Activated CD4-positive, alpha-beta T cell treated with anti-CD3 and anti-CD28 coated beads, Interleukin-2, Interleukin-4, amounts not matched to agents 100 ng/mL and 50 ng/mL, durations not matched to agents 16 hours and 8 hours (primary cell): ENCODE measurements at regions not wholly inside any gene's neighbourhood (a gene's known extent, or its start where the extent isn't known, plus 50 kb on each side); places are given as distances from the start of the nearest gene placed in this dataset.

Experiments used
- DNase-seq: peaks from one replicate; pipeline ENCODE4 v3.0.0-alpha.2; 2020; ENCODE audit warnings: low spot score

DNA sequence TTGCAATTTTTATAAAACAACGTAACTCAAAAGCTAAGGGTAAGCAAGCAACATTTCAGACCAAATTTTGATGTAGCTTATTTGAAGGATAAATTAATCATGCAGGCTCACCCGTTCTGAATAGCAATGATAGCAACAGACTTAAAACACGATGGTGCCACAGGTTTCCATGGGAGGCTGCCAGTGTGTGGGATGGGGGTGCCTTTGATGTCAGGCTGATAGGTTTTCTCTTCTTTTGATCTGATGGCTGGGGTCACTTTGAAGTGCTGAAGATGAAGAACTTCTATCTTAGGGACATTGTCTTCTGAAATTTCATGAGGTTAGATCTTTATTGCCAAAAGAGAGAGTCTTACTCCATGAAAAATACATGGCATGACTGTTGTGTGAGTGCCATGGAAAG, 206.8 kb downstream of the LPIN1 start:
- DNase-seq: no peak

DNA sequence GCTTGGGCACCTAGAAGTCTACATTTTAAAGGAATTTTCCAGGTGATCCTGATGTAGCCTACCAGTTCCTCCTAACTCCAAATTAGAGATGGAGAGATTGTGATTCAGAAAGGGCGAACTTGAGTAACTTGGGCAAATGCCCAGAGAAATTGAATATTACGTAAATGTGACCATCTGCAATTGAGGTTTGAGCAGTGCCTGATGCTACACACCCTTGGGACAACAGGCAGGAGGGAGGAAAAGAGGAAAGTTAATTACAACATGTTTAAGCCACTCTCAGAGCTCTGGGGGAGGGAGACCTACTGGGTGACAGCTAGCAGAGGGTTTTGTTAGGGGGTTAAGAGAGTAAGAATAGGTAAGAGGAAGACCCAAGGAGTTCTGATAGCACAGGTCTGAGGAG, 208.9 kb downstream of the LPIN1 start:
- no peak for DNase-seq

DNA sequence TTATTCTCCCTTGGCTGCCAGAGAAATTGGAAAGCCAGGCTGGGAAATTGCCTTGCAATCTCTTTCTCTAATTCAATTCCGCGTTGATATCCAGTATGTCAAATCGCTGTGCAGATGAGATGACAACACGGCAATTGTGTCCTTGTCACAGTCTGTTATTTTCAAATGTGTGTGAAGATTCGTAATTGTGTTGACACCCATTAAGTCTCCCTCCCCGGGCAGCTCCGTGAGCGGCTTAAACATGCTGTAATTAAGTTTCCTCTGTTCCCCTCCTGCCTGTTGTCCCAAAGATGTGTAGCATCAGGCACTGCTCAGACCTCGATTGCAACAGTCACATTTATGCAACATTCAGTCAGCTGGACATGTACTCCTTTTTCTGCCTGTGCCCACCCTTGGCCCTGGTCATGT, 209.5 kb downstream of the LPIN1 start:
- no peak for DNase-seq

DNA sequence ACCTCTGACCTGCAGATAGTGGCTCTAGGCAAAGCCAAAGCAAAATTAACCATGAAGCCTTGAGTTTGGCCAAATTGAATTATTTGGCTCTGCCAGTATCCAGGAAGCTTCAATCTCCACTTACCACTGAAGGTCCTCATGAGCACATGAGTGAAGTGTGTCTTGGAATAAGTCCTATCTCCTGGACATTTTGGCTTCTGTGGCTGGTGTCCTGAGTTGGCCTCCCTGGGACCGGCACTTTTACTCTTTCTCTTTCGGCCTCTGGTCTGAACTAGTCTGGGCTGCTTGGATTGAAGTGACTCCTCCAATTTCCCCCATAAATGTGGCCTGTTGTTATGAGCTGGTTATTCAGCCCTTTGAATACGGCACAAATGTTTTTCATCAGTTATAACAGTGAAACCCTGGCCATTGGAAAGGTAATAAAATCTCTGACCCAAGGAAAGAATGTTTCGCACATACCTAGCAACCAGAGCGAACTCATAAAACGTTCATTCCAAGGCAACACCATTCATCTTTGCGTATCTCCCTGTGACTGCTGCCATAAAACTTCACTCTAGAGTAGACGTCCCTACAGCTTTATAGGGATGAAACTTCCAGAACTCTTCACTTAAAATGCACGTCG, 216.4 kb downstream of the LPIN1 start:
- DNase-seq: no peak

DNA sequence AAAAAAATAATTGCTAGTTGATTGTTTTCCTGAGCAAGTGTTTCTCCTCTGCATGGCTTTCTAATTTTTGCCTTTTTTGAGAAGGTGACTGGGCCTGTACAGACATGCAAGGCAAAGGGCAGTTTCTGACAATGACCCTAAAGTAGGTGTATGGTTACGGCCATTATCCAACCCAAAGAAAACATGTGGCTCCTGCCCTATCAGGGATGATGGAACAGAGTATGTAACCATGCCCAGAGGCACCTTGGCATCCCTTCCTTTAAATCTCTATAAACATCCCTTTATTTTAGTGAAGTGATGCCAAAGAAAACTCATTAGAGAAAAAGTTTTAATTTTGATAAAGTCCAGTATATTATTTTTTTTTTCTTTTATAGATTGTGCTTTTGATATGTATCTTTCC, 217.5 kb downstream of the LPIN1 start:
- no peak for DNase-seq

DNA sequence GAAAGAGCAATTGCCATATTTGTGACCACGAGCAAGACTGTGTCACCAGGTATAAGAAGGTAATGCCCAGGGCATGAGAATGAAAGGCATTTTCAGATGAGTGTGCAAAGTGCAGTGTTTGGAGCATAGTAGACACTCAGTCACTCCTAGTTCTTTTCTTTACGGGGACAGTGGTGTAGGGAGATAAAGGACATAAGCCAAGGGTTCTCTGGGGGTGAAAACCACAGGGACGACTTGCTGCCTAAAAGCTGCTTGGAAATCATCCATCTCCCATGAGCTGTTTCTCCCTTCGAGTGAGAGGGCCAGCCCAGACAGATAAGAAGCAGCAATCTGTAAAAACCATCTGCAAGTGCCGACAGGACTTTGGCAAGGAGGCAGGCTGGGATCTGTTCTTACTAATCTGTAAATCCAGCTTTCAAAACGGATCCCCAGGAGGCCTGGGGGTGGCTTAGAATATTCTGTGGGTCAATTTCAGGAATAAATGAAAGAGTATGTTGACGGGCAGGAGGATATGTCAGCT, 221.6 kb downstream of the LPIN1 start:
- no peak for DNase-seq

DNA sequence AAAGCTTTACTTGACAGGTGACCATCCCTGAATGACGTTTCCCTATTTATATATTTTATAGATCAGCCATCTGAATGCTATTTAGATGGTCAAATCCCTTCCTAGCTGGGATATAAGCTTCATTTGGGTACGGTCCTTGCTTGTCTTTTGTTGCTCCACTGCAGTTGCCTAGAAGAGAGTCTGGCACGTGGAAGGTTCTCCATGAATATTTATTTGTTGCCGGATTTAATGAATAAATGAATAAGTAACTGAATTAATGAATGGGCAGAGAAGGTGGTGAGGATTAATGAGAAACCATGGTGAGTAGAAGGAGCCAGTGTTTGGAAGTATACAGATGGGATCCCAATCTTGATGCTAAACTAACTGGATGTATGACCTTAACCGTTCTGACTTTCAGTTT, 222.1 kb downstream of the LPIN1 start:
- DNase-seq: no peak

DNA sequence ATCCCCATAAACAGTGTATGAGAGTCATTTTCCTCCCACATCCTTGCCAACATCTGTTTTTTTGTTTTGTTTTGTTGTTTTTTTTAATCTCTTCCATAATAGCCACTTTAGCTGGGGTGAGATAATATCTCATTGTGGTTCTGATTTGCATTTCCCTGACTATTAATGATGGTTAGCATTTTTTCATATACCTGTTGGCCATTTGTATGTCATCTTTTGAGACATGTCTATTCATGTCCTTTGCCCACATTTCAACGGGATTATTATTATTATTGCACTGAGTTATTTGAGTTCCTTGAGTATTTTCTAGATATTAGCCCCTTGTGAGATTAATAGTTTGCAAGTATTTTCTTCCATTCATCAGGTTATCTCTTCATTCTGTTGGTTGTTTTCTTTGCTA, 223.3 kb downstream of the LPIN1 start:
- DNase-seq: no peak

DNA sequence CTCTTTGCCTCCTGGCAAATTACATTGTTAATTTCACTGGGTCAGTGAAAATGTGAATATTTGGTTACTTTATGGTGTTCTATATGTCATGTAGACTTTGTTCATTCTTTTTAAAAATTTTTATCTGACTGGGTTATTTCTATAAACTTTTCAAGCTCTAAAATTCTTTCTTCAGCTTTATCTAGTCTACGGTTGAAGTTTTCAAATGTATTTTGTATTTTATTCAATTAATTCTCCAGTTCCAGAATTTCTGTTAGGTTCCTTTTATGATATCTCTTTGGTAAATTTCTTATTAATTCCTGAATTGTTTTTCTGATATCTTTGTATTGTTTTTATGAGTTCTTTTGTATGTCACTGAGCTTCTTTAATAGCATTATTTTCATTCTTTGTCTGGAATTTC, 228.1 kb downstream of the LPIN1 start:
- DNase-seq: no peak

DNA sequence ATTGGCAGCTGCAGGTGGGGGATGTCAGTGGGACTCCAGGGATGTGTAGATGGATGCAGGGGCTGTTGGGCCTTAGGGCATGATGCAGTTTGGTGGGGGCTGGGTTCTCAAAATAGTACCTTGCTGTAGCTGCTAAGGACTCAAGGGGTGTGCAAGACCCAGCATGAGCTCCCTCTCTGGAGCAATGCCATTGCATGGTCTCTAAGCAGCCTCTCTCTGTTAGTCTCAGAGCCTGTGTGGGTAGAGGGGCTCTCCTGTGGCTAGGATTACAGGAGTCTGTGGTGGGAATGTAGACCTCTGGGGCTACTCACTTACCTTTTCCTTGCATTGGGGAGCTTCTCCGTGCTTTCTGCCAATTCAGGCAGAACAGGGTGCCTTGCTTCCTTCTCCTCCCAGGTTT, 228.9 kb downstream of the LPIN1 start:
- DNase-seq: no peak

DNA sequence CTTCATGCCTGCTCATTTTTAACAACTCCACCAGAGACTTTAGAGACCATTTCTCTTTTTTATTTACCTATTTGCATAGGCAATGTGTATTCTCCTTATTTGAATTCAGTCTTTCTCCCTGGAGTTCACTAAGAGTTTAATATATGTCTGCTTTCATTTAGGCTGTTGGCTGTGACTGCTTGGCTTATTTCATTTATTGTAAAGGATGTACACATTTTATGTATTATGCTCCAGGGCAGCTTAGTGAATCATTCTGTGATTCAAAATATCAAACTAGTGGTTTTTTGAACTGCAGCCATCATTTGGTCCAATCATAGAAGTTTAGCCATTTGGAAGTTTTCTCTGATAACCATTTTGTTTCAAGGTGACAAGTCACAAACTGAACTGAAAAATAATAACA, 229.6 kb downstream of the LPIN1 start:
- DNase-seq: no peak

DNA sequence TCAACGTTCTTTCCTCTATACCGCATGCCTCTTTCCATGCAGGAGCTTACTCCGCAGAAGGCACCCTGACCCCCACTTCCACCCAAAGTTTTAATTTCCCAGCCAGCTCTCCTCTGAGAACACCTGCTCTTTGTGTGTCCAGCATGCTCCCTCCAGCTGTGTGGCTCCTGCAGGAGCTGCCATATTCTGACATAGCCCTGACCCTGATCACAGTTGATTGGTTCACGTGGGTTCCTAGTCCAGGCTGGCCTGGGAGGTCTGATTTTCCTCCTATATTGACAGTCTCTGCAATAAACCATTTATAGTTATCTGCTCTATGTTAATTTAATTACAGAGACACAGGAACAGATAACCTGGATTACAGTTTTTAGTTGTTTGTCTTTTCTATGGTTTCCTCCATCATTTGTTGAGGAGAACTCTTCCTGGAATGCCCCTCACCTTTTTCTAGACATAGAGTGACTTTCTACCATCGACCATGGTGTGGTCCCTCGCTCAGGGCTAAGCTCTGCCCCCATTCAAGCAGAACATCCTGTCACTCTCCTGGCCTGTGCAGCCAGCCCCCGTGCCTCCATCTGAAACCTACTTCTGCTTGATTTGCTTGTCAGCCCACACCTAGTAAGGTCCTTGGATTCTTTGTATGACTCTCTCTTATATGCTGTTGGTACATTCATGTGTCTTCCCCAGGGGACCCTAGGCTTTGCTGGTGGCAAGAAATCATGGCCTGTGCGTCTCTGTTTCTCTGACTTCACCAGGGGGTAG, 231.5 kb downstream of the LPIN1 start:
- no peak for DNase-seq

DNA sequence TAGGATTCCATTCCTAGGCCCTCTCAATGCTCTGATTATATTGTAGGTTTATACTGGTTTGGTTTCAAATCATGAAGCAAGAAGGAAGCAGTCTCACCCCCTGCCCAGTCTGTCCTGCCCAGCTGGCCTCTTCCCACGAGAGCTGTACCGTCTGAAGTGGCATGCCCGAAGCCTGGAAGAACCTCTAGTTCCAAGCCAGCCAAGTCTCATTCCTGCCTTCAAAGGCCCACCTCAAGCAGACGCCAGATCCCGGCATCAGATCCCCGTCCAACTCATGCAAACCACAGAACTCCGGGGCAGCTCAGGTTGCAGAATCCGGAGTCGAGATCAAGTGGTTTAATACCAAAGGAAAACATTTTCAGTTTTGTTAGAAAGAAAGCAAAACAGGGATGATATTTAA, 234.4 kb downstream of the LPIN1 start:
- DNase-seq: no peak

DNA sequence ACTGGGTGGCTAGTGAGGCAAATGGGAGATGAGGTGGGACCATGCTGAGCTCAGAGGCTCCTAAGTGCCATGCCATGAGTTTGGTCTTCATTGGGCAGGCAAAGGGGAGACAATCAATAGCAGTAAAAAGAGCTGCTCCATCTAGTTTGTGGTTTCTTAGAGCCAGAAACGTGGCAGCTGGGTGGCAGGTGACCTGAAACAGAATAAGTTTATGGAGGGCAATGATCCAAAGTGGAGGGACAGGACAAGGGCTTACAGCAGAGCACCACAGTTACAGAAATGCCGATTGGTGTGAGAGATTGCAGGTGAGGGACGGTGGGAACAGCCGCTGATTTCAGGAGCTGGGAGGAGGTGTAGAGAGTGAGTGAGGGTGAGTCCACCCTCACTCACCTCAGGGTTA, 237.0 kb downstream of the LPIN1 start:
- no peak for DNase-seq

DNA sequence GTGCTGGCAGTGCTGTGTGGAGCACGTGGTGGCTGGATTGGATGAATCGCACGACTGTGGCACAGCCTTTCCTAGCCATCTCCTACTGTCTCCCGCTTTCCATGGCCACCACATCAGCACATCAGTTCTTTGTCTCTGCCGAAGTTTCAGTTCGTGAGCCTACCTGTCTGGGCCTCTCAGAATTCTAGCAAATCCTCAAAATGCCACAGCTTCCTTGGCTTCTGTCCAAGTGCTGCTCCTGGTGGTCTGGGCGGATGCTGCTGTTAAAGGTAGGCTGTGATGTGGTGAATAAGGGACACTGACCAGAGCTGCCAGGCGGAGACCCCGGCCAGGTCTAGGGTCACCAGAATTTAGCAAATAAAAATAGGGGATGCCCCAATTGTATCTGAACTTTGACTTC, 237.4 kb downstream of the LPIN1 start:
- no peak for DNase-seq

DNA sequence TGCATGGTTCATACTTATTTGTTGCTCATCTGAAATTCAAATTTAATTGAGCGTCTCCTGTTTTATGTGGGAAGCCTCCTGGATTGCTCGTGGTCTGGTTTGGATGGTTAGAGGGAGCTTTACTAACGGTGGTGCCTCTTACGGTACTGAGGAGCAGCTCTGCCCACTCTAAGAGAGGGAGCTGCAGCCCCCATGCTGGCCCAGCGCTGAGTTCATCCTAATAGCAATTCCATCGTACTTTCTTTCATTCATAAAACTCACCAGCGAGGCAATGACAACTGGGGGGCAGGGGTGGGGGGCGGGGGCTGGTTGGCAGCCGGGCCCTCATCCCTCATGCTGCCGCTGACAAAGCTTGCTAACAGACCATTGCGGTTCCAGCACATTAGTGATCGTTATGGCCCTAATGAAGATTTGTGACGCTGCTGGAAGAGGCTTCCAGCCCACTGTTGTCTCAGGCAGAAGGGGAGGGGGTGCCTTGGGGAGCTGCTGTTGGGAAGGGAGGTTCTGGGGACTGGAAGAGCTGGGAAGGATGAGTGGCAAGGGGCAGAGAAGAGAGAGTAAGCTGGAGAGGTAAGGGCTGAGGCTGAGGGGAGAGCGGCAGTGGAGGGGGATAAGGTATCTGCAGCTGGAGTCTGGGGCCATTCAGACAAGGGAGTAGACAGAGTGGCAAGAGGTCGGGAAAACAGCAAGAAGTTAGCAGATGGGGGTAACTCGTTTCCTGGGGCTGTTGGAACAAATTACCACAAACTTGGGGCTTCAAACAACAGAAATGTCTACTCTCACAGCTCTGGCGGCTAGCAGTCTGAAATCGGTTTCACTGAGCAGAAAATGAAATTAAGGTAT, 238.1 kb downstream of the LPIN1 start:
- no peak for DNase-seq

DNA sequence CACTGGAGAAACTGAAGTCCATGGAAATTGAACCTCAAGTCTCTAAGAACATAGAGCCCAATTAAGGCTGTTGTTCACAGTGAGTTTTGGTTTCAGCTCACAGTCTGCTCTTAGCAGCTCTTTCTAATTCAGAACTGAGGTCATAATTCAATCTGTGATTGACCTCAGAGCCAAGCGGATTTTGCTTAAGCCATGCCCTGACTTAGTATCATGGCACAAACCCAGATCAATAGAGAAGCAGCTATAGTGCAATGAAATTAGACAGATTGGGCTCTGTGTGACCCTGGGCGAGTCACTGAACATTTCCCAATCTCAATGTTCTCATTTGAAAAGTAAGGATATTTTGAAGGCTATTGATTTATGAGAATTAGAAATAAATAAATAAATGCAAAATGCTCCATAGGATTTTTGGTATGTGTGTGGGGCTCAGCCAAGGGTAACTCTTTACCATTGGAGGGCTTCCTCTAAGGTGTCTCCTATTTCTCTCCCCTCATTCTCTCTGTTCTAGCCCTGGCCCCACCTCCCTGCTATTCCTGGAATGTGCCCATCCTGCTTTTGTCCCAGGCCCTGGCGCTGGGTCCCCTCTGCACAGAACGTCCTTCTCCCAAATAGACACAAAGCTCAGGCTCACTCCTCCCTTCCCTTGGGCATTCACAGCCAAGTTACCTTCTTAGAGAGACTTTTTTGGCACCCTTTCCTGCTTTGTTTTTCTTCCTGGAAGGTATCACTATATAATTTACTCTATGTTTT, 239.6 kb downstream of the LPIN1 start:
- no peak for DNase-seq

DNA sequence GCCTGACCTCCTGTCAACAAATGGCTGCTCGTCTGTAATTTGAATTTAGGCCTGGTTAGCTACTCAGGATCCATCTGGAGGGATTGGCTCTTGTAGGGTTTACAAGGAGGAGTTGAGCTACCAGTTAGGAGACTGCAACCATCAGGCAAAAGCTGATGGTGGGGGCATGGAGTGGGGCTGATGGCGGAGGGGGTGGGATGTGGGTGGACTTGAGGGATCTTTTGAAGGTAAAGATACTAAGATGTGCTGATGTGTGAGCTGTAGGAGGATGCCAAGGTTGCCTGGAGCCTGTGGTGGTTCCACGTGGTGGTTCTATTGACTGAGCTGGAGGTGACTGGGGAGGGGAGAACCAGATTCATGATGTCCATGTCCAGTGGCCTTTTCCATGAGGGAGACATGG, 240.7 kb downstream of the LPIN1 start:
- DNase-seq: no peak

DNA sequence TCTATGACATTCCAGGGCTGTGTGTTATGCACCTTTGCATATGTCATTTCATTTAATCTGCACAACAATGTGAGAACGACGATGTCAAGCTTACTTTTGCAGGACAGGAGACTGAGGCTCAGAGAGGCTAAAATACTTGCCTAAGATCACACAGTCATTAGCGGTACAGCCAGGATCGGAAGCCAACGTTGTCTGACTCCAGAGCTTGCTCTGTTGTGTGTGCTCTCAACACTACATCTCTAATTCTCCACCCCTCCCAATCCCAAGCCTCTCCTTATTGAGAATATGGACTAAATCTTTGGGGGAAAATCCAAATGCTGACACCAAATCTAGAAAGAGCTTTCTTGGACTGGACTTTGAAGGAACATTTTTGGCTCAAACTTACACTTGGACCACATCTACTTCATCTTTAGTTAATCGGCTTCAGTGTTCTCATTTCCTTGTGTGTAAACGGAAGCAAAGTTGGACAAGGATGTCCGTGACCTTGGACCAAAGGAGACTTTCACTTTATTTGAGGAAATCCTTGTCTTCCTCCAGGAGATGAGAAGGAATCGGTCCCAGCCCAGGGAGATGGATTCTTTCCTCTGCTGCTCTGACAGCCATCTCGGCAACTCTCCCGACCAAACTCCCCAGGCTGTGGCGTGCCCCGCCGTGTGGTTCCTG, 242.4 kb downstream of the LPIN1 start:
- no peak for DNase-seq

DNA sequence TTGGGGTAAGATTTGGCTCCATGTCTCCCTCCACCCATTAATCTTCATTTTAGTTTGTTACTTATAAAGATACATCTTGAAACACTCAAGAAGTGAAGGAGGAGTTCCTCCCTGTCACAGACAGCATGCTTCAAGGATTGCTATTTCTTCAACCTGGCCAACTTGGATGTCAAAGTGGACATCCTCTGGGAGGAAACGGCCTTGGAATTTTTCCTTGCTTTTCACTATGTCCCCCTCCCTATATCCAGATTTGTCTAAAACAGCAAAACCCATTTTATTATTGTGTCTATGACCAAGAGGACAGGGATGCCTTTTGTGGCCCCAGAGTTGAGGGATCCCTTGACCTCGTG, 242.9 kb downstream of the LPIN1 start:
- DNase-seq: no peak

DNA sequence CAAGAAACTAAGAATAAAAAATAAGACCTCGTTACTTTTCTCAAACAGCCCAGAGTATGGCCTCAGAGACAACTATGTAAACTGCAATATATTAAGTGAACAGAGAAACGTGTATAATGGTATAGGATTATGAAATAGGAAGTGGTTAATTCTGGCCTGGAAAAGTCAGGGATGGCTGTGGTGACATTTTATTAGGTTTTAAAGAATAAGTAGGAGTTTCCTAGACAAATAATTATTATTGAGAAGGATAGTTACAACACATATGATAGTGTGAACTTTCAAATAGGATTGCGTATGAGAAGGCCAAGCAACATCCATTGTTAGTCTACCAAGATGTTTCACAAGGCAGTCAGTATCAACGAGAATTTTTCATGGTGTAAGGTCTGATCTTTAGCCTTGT, 244.1 kb downstream of the LPIN1 start:
- DNase-seq: no peak

DNA sequence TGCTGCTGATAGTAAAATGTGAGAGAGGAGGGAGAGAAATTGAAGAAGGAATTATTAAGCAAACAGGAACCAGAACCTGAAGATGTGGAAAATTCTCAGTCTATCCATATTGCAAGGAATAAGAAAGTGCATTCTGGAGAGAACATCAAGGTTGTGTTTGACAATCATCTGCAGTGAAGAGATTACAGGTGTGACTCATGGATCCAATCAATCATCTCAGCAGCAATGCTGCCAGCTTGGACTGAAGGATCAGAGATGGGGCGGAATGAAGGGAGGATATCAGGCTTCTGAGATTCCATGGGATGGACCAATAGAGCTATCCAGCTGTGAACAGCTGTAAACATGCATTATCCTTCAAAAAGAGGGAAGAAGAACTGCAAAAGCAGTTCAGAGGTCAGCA, 247.3 kb downstream of the LPIN1 start:
- no peak for DNase-seq
